ENCODE measurements at regions not wholly inside any gene's neighbourhood (a gene's known extent, or its start where the extent isn't known, plus 50 kb on each side); places are given as distances from the start of the nearest gene placed in this dataset.

DNA sequence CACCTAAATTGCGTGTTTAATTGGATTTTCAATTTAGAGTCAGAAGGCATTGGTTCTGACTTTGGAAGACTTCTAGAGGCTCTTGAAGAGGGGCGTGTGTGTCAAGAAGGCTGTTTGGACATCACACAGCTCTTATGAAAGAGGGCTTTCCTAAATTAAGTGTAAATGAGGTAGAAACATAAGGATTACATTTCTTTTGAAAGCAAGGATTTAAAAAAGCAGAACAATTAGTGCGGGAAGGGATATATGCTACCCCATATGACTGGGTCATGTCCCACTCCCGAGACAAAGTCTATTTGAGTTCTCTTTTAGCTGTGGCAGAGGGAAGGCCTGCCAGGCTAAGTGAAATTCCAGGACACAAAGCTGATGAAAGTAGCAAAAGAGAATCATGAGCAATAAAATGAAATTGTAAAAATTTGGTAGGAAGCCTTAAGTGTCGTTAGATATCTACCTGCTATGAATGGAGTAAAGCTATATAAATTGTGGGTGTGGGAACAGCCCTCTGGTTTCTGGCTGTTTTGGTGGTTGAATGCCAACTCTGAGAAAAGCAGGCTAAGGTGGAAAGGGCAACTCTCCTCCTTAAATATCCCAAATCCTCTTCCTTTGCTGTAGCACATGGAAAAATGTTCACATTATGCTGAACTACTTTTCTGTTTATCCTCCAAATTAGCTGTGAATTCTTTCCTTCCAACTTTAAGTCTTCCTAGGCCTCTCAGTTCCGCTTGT, 100.6 kb upstream of the TSC22D2 start:
- no peak for DNase-seq (ENCODE audit: low spot score)
- no peak overlapping the region for H3K27ac Mint-ChIP-seq
- H3K9me3 Mint-ChIP-seq = no peaks in the 10 kb centered on the region
- intact Hi-C loops (cut with micrococcal nuclease) = no loop called here
- peaks cover 20% of the 10 kb centered on the region for H3K27me3 Mint-ChIP-seq (ENCODE audit: insufficient read depth)
- H3K4me3 Mint-ChIP-seq = no peak overlapping the region
- no peaks in the 10 kb centered on the region for H3K36me3 Mint-ChIP-seq (ENCODE audit: low read depth)
- H3K4me1 Mint-ChIP-seq (ENCODE audit: low read depth) = no peaks in the 10 kb centered on the region

DNA sequence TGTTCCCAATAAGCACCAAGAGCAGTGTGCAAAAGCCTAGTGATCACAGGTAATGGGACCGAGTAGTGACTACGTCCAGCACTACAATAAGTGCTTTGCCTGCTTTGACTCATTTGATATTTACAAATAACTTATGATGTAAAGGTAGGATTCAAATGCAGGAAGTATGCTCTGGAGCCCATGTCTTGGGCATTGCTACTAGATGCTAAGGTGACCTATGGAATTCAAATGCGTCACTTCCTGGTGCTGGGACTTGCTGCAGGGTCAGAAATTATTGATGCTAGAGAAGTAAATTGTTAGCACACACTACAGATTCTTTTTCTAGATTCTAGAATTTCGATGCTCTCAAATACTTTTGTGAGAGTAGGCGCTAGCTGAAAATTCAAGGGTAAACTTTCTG, 101.2 kb upstream of the TSC22D2 start:
- no peaks in the 10 kb centered on the region for H3K36me3 Mint-ChIP-seq (ENCODE audit: low read depth)
- H3K4me1 Mint-ChIP-seq (ENCODE audit: low read depth) = no peaks in the 10 kb centered on the region
- H3K27ac Mint-ChIP-seq = no peak overlapping the region
- H3K27me3 Mint-ChIP-seq (ENCODE audit: insufficient read depth) = peaks cover 25% of the 10 kb centered on the region
- intact Hi-C loops (cut with micrococcal nuclease) = no loop called here
- no peak for DNase-seq (ENCODE audit: low spot score)
- H3K9me3 Mint-ChIP-seq = no peaks in the 10 kb centered on the region
- H3K4me3 Mint-ChIP-seq = no peak overlapping the region

GRCh38 chr3:150306083-150306482, 102.0 kb upstream of the TSC22D2 start:
- Mint-ChIP-seq H3K4me3 (no peak overlapping the region), H3K9me3 (no peaks in the 10 kb centered on the region), H3K27ac (no peak overlapping the region), H3K4me1 (ENCODE audit: low read depth) (no peaks in the 10 kb centered on the region), H3K27me3 (ENCODE audit: insufficient read depth) (peaks cover 28% of the 10 kb centered on the region), H3K36me3 (ENCODE audit: low read depth) (no peaks in the 10 kb centered on the region)
- no peak for DNase-seq (ENCODE audit: low spot score)
- intact Hi-C loops (cut with micrococcal nuclease) = no loop called here

- no peak overlapping the region for H3K27ac Mint-ChIP-seq
- H3K36me3 Mint-ChIP-seq (ENCODE audit: low read depth) = no peaks in the 10 kb centered on the region
- no peak overlapping the region for H3K4me3 Mint-ChIP-seq
- DNase-seq (ENCODE audit: low spot score) = no peak
- H3K9me3 Mint-ChIP-seq = no peaks in the 10 kb centered on the region
- H3K27me3 Mint-ChIP-seq (ENCODE audit: insufficient read depth) = peaks cover 22% of the 10 kb centered on the region
- no peaks in the 10 kb centered on the region for H3K4me1 Mint-ChIP-seq (ENCODE audit: low read depth)
- intact Hi-C loops (cut with micrococcal nuclease) = loop anchor here (5.0 kb wide), 1 partner anchor 194 kb away; no protein-coding TSS in a partner anchor
Measured at GRCh38 chr3:150303768-150304167, 104.3 kb upstream of the TSC22D2 start.

DNA sequence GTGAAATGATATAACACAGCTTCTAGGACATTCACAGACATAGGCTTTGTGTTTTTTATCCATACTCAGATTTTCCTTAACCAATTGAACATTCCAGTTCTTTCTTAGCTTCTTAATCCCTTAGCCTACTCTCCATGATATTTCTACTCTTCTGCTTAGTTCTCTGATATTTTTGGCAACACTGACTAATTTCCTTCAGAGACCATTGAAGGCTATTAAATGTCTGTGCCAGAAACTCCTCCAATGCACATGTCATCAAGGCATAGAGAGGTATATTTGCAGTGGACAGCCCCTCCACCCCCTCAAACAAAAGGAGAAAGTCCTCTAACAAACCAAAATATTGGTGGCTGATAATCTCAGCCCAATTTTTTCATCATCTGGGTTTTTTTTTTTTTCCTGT, 105.9 kb upstream of the TSC22D2 start:
- no peak overlapping the region for H3K27ac Mint-ChIP-seq
- no peak overlapping the region for H3K4me3 Mint-ChIP-seq
- no peaks in the 10 kb centered on the region for H3K36me3 Mint-ChIP-seq (ENCODE audit: low read depth)
- intact Hi-C loops (cut with micrococcal nuclease) = loop anchor here (5.0 kb wide), 1 partner anchor 195 kb away; no protein-coding TSS in a partner anchor
- H3K9me3 Mint-ChIP-seq = no peaks in the 10 kb centered on the region
- no peaks in the 10 kb centered on the region for H3K4me1 Mint-ChIP-seq (ENCODE audit: low read depth)
- peaks cover 22% of the 10 kb centered on the region for H3K27me3 Mint-ChIP-seq (ENCODE audit: insufficient read depth)
- DNase-seq (ENCODE audit: low spot score) = no peak

DNA sequence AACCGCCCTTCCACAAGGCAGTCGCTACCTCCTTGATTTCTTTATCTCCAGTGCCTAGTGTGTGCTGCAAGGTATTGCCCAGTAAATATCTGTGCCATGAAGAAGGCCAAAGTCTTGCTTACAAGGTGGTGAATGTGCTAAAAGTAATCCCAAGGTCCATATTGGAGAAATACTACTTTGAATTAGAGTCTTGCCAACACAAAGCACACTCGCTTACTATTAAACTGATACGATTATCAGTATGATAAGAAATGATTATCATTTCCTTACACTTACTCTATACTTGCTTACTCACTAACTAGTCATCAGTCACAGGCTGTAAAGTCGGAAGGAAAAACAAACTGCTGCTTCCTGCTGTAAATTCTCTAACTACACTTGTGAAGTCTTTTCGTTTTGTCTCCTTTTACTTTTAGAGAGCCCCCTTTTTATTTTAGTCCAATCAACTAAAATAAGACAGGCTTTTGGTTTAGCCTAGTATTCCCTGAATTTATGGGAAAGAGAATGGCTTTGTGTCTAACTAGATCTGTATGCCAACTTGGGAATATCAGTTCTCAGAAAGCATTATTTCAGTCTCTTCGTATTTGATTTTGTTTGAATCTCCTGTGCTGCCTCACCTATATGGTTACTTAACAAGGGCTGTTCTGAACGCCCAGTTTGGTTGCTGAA, 107.1 kb upstream of the TSC22D2 start:
- Mint-ChIP-seq H3K27ac (no peak overlapping the region), H3K9me3 (no peaks in the 10 kb centered on the region), H3K27me3 (ENCODE audit: insufficient read depth) (peaks cover 24% of the 10 kb centered on the region), H3K4me3 (no peak overlapping the region), H3K36me3 (ENCODE audit: low read depth) (no peaks in the 10 kb centered on the region), H3K4me1 (ENCODE audit: low read depth) (no peaks in the 10 kb centered on the region)
- no peak for DNase-seq (ENCODE audit: low spot score)
- intact Hi-C loops (cut with micrococcal nuclease) = loop anchor here (5.0 kb wide), 1 partner anchor 196 kb away; no protein-coding TSS in a partner anchor

GRCh38 chr3:150300388-150300787, 107.7 kb upstream of the TSC22D2 start:
- no peaks in the 10 kb centered on the region for H3K4me1 Mint-ChIP-seq (ENCODE audit: low read depth)
- H3K36me3 Mint-ChIP-seq (ENCODE audit: low read depth) = no peaks in the 10 kb centered on the region
- H3K4me3 Mint-ChIP-seq = no peak overlapping the region
- H3K27me3 Mint-ChIP-seq (ENCODE audit: insufficient read depth) = peaks cover 26% of the 10 kb centered on the region
- DNase-seq (ENCODE audit: low spot score) = no peak
- H3K9me3 Mint-ChIP-seq = no peaks in the 10 kb centered on the region
- intact Hi-C loops (cut with micrococcal nuclease) = loop anchor here (5.0 kb wide), 1 partner anchor 197 kb away; no protein-coding TSS in a partner anchor
- H3K27ac Mint-ChIP-seq = no peak overlapping the region

GRCh38 chr3:150299201-150299600, 108.9 kb upstream of the TSC22D2 start:
- Mint-ChIP-seq H3K4me1 (ENCODE audit: low read depth) (no peaks in the 10 kb centered on the region), H3K27me3 (ENCODE audit: insufficient read depth) (peaks cover 24% of the 10 kb centered on the region), H3K36me3 (ENCODE audit: low read depth) (no peaks in the 10 kb centered on the region), H3K27ac (no peak overlapping the region), H3K4me3 (no peak overlapping the region), H3K9me3 (no peaks in the 10 kb centered on the region)
- no peak for DNase-seq (ENCODE audit: low spot score)
- intact Hi-C loops (cut with micrococcal nuclease) = no loop called here

DNA sequence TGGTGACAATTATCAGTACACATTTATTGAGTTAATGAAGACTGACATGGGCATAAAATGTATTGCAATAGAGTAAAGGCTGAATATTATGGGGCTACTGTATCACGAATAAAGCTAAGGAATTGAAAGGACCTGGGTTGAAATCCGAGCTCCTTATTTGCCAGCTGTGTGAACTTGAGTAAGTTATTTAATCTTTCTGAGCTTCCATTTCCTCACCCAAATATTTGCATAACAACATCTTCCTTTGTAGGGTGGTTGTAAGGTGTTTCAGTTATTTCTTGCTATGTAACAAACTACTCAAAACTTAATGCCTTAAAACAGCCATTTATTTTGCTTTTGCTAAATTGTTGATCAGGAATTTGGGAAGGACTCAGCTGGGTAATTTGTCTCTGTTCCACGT, 111.1 kb upstream of the TSC22D2 start:
- no peaks in the 10 kb centered on the region for H3K4me1 Mint-ChIP-seq (ENCODE audit: low read depth)
- no peak for DNase-seq (ENCODE audit: low spot score)
- intact Hi-C loops (cut with micrococcal nuclease) = no loop called here
- no peaks in the 10 kb centered on the region for H3K36me3 Mint-ChIP-seq (ENCODE audit: low read depth)
- H3K4me3 Mint-ChIP-seq = no peak overlapping the region
- H3K9me3 Mint-ChIP-seq = no peaks in the 10 kb centered on the region
- no peak overlapping the region for H3K27ac Mint-ChIP-seq
- H3K27me3 Mint-ChIP-seq (ENCODE audit: insufficient read depth) = peaks cover 15% of the 10 kb centered on the region

DNA sequence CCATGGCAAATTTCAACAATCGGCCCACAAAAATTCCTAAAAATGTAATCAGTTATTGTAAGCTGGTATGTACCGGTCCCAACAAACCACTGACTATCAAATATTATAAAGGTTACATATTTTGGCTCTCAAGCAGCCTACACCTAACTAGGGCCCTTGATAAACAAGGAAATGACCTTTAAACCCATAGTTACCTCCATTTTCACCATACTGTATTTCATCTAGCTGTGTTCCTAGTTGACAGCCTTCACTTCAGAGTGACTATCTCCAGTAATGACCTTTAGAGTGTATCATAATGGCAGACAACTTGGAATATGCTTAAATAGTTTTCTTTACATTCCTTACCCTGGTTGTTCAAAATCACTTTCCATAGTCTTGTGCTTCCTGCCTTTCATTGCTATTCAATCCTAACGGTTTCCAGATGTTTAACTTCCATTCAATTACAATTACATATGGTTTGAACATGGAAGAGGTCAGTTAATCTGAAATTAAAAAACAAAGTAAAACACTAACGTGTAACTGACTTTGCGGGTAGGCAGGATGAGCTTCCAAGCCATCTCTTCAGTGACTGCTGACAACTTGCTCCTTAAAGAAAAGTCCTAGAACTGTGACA, 111.9 kb upstream of the TSC22D2 start:
- intact Hi-C loops (cut with micrococcal nuclease) = no loop called here
- Mint-ChIP-seq H3K4me3 (no peak overlapping the region), H3K36me3 (ENCODE audit: low read depth) (no peaks in the 10 kb centered on the region), H3K27ac (no peak overlapping the region), H3K9me3 (no peaks in the 10 kb centered on the region), H3K27me3 (ENCODE audit: insufficient read depth) (peaks cover 12% of the 10 kb centered on the region), H3K4me1 (ENCODE audit: low read depth) (no peaks in the 10 kb centered on the region)
- DNase-seq (ENCODE audit: low spot score) = no peak

GRCh38 chr3:150293401-150294001, 114.6 kb upstream of the TSC22D2 start:
- no peaks in the 10 kb centered on the region for H3K9me3 Mint-ChIP-seq
- no peak overlapping the region for H3K4me3 Mint-ChIP-seq
- intact Hi-C loops (cut with micrococcal nuclease) = no loop called here
- no peak for DNase-seq (ENCODE audit: low spot score)
- H3K36me3 Mint-ChIP-seq (ENCODE audit: low read depth) = no peaks in the 10 kb centered on the region
- no peak overlapping the region for H3K27ac Mint-ChIP-seq
- peaks cover 21% of the 10 kb centered on the region for H3K27me3 Mint-ChIP-seq (ENCODE audit: insufficient read depth)
- no peaks in the 10 kb centered on the region for H3K4me1 Mint-ChIP-seq (ENCODE audit: low read depth)

DNA sequence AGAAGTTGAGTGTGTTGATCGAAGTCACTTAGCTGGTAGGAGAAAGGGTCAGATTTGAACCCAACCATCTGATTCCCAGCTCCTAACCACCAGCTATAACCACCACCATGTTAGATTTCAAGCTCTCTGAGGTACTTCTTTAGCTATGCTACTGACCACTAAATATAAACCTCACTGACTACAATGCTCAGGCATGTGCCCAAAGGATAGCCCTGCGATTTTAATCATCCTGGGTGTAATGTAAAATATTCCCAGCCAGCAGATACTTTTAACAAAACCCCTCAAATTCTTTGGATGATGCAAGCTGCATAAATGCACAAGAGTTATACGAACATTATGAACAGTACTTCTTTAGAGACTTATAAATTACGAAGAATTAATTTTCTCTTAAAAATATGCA, 115.2 kb upstream of the TSC22D2 start:
- DNase-seq (ENCODE audit: low spot score) = no peak
- peaks cover 23% of the 10 kb centered on the region for H3K27me3 Mint-ChIP-seq (ENCODE audit: insufficient read depth)
- no peak overlapping the region for H3K27ac Mint-ChIP-seq
- intact Hi-C loops (cut with micrococcal nuclease) = no loop called here
- H3K4me1 Mint-ChIP-seq (ENCODE audit: low read depth) = no peaks in the 10 kb centered on the region
- no peak overlapping the region for H3K4me3 Mint-ChIP-seq
- no peaks in the 10 kb centered on the region for H3K9me3 Mint-ChIP-seq
- no peaks in the 10 kb centered on the region for H3K36me3 Mint-ChIP-seq (ENCODE audit: low read depth)

GRCh38 chr3:150291515-150291914, 116.6 kb upstream of the TSC22D2 start:
- Mint-ChIP-seq H3K4me3 (no peak overlapping the region), H3K36me3 (ENCODE audit: low read depth) (no peaks in the 10 kb centered on the region), H3K27me3 (ENCODE audit: insufficient read depth) (peaks cover 25% of the 10 kb centered on the region), H3K27ac (no peak overlapping the region), H3K9me3 (no peaks in the 10 kb centered on the region), H3K4me1 (ENCODE audit: low read depth) (no peaks in the 10 kb centered on the region)
- intact Hi-C loops (cut with micrococcal nuclease) = no loop called here
- no peak for DNase-seq (ENCODE audit: low spot score)
